Activated gamma-delta T cell (primary cell): ENCODE measurements at regions not wholly inside any gene's neighbourhood (a gene's known extent, or its start where the extent isn't known, plus 50 kb on each side); places are given as distances from the start of the nearest gene placed in this dataset.

Experiments used
- DNase-seq: peaks from one replicate; lab custom pipeline; 2025; lab: John Stamatoyannopoulos, UW

DNA sequence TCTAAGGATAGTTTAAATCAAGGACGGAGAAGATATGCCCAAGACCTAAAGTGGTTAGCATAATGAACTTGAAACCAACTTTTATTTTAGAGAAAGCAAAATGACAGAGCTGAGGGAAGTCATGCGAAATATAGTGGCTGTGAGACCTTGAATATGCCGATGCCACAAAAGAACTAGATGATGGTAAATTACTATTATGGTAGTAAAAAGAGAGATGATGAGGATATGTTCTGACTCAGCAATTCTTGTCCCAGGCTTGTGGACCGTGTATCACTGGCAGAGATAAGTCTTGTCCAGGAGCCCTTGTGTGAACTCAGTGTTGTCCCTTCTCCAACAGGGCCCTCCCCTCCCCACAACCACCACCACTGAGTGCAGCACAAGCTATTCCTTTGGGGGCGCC lies 1605.6 kb upstream of the TENM3 start:
- no peak for DNase-seq

DNA sequence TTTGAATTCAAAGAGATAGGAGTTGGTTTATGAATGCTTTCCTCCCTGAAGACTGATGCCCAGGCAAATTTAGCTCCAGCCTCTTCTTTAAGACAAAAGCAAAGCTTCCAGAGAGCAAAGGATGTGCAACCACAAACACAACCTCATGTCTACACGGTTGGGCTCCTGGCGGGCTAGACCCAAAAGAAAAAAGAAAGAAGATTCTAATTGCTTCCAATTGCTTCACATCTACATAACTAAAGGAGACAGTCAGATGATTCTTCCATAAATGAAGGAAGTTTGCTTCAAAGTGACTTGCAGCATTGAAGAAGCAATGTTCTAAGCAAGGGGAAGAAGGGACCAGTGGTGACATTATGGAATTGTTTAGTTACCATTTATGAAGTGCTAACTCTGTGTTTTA lies 1603.0 kb upstream of the TENM3 start:
- no peak for DNase-seq

DNA sequence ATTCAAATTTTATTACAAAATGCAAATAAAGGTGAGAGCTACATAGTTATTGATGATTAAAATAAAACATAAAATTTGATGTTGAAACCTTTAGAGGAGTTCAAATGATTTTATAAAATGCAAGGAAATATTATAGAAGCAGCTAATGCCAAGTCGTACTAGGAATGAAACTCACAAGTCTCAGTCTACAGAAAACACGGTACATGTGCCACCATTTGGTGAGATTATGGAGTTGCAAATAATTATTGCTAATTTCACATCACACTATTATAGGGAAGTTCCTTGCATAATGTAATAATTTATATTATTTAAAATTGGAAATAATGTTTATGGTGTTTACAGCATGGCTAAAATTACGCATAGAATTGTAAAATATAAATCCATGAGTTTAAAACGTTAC lies 1601.7 kb upstream of the TENM3 start:
- DNase-seq: no peak

DNA sequence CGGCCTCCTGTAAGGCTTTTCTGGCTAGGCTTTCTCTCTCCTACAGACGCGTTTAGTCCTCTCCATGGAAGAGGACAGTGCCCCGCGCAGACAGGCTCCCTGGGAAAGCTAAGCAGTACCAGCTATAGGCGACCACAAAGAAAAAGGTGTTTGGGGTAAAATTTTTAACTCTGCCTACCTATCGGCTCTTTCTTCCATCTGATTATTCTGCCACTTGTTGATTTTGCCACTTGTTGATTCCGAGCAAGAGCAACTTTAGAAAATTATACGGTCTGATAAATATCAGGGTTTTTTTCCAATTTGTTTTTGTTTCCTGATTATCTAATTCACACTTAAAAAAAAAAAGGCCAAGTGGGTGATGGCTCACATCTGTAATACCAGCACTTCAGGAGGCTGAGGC lies 1600.5 kb upstream of the TENM3 start:
- peak; percentile 0 for DNase-seq

DNA sequence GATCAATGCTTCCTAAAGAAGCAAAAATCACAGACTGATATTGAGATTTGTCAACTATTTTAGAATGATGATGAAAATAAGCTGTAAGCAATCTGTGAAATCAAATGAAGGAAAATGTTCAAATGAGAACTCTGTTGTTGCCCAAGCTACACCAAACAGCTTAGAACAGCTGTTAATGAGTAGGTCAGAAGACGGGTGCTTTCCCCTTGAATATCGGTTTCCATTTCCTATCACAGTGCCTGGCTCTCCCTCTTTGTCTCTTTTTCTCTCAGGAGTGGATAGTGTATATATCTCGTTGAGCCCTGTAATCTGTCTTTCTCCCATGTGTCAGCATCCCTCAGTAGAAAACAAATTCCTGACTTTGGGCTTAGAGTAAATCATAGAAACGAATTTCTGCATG lies 1592.9 kb upstream of the TENM3 start:
- DNase-seq: no peak

DNA sequence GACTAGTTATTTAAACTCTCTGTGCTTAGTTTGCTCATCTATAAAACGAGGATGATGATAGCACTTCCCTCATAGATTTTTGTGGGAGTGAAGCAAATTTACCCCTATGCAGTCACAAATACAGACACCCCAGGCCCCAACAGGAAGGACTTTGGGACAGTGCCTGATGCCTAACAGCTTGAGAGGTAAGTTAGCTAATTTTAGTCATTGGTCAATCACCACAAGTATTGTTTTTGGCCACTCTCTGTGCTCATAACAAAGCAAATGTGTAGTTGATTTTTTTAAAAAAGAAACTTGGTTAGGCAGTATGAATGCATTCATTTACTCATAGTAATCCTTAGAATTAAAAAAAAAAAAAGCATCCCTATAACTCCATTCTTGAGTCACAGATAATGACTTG lies 1590.7 kb upstream of the TENM3 start:
- DNase-seq: no peak

DNA sequence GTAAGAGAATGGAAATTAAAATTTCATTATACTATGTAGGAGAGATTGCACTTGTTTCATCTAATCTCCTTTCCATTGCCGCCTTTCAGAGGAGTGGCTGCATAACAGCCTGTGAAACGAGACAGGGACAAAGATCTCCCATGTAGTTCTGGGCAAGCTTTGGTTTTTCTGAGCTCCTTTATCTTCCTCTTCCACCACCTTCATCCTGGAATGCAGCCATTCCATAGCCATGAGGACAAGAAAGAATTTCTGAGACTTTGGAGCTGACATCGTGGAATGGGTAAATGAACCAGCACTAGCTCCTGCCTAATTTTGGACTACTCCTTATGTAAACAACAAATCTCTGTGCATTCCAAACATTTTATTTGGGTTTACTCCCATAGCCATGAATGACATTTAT lies 1587.3 kb upstream of the TENM3 start:
- DNase-seq: no peak

DNA sequence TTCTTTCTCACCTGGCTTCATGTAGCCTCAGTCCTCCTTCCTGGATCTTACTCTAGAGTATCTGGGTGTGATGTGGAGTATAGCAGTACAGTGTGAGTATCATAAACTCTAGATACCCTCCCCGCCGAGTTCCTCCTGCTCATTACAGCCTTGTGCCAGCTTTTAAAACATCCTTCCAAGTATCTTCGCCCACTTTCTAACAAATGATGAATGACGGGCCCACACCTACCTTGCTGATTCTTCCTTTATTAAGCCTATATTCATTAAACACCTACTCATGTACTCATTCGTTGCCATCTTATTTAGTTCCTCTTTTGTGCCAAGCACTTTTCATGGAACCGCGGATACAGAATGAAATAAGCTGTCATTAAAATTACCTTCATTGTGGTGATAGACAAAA lies 1585.3 kb upstream of the TENM3 start:
- no peak for DNase-seq

DNA sequence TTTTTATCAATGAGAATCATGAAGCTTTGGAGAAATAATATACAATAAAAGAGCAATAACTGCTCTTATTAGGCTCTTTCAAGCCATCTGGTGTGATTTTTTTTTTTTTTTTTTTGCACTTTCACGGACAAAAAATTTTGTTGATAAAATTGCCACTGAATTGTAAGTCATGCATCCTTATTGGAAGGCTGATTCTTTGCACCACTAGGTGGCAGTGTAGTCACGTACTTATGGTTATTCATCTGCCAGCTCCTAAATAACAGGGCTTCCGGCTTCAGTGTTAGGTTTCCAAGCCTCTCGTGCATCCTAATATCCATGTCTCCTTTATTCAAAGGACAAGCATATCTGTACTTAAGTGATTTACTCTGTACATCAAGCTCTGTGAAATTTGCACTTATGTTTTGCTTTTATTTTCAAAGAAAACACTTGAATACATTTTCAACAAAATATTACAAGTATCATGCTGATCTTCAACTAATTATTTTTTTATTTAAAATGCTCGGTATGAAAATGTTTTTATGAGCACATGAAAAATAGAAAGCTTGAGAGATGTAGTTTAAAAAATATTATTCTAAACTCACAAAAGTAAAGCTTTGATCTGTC lies 1578.3 kb upstream of the TENM3 start:
- DNase-seq: no peak

DNA sequence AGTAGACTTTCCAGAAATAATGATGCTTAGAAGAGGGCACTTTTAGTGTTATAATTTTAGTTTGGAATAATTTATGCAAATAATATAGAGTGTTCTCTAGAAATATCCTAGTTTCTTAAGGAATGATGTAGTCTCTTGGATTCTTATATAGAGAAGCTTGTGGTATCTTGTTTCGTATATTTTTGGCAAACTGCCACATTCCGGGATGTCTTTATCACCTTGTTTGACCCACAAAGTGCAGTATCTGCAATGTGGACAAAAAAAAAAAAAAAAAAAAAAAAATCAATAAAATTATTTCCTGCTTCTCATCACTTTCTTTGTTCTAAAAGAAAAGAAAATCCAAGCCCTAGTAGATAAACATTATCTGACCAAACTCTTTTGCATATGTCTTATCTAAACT lies 1577.7 kb upstream of the TENM3 start:
- no peak for DNase-seq

DNA sequence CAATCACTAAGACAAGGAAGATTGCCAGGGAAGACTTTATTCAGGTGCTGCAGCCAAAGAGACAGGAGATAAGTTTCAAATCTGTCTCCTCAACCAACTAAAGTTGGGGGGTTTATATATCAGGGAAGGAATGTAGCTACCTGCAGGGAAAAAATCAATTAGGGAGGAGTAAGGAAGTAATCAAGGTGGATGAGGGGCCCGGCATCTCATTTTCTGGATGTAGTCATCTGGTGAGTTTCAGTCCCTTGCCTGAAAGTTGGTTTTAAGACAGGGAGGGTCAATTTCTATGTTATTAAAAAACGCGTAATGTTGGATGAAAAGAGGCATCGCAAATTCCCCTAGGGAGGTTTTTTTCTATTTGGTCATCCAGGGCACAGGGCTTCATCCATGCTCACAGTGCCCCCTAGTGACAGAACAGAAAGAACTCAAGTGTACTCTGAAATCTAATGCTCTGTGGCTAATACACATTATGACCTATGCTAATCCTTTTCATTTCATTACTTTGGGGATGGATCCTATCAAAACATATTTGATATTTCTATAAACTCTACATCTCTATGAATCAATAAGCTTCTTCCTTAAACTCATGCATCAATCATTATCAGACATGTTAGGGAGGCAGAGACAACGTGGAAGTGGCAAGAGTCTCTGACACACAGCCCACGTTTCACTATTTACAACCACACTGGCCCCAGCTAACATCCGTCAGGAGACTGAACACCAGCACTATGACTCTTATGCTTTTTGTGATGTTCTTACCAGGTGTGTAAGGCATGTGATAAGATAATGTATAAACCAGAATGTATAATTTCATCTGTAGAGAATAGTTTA lies 1577.0 kb upstream of the TENM3 start:
- DNase-seq: no peak

DNA sequence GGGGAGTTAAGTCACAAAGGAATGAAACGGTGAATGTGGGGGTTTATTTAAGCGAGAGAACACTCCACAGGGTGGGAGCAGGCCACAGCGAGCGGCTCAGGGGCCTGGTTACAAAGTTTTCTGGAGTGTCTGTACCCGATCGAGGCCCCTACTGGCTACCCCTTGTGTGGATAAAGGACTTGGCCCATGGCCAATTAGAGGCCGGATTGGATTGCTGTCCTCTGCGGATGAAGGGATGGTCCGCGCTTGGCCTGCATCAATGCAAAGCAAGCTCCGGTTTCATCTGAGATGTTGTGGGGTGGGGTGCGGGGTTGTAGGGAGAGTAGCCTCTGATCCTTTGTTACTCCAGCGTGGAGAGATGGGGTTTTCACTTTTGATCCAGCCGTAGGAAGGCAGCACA lies 1574.5 kb upstream of the TENM3 start:
- no peak for DNase-seq

DNA sequence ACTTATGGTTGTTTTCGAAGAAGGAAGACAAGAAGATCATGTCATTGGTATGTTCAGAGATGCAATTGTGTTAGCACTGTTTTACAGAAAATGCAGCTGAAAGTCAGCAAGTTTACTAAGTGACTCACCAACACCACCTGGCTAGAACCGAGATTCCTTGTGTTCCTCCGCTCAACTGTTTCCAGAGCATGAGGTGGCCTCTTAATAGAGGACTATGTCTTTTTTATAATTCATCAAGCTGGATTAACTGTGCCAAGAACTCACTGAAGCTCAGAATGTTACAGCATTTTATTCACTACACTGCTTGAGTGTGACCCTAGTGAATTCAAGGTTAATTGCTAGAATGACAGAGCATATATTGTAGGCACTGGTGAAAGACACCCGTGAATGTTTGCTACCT lies 1573.5 kb upstream of the TENM3 start:
- DNase-seq: no peak

DNA sequence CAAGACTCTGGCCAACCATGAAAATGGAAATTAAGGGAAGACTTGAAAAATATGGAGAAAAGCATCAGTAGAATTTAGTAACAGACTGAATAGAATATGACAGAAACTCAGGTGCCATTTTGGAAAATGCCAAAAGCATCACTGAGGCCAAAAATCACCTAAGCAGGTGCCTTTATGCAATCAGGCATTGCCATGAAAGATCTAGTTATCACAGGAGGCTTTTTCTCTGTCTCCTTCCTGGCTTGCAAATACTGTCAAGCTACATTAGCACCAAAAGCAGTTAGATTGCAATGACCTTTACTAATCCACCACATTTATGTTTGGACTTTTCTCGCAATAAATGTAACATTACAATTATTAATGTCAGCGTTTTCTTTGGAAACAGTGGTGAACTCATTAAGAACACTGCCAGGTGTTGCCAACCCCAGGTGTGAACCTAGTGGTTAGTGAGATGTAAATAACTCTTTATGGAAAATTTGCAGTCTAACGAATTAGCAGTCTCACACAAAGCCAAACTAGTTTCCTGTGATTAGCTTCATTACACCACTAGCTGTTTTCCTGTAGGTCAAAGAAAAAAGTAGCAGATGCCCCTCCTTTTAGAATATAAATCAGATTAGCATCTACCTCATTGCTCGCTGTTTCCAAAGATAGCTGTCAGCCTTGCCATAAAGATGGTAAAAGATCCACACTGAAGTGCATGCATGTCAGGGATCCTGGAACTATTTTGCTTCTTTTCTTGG lies 1568.4 kb upstream of the TENM3 start:
- no peak for DNase-seq

DNA sequence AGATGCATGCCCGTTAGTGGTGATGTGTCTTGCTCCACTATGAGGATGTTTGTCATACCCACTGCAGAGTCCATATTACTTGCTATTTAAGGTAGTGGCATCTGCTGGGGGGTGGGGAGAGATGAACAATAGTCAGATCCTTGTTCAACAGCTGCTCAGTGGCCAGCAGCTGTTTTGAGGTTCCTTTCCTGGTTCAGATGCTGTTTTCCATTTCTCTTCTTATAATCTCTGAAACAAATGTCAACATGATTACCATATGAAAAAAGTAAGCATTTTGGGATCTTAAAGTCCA lies 1567.9 kb upstream of the TENM3 start:
- DNase-seq: no peak

DNA sequence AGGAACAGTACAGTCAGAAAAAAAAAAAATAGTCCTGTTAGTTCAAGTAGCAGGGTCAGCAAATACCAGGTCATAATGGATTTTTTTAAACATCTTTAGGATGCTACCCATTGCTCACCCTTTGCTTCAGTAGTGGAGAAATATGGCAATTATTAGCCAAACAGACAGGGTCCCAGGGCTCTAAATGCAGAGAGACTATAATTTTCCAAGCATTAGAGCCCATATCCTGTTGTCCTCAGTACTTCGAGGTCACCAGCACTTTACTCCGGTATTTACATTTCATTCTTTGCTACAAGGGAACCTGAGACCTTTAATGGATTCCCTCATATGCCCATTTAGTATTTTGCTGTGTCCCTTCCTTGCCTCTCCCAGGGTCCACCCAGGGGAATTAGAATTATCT lies 1562.9 kb upstream of the TENM3 start:
- DNase-seq: no peak

DNA sequence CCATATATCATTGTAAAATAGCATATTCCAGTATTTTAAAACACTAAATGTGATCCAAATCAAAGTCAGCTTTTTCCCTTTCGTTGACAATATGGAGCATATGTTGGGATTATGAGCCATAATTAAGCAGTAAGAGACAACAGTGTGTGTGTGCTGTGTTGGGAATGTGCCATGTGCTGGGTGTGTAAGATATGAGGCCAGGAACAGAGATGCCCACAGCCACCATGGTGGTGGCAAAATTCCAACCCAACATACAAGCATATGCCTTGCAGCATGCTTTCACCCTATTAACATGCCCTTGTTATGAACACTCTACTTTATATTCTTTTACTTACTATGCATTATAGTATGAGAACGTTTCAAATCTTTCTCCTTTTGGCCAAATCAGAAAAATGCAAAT lies 1560.4 kb upstream of the TENM3 start:
- DNase-seq: no peak

DNA sequence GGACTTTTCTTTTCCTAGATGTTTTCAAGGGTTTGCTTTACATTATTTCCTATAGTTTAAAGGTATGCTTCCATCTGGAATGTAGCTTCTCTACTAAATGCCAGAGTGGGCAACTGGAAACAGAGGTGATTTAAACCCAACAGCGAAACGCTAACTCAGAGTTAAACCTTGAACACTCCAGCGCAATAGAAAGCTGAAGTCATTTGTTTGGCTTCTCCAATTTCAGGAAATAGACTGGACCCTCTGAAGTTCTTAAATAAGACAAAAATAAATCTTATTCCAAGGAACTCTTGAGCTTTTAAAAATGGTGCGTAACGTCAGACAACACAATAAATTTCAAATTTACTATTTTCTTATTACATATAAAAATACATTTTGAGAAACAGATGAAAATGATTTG lies 1560.0 kb upstream of the TENM3 start:
- no peak for DNase-seq

DNA sequence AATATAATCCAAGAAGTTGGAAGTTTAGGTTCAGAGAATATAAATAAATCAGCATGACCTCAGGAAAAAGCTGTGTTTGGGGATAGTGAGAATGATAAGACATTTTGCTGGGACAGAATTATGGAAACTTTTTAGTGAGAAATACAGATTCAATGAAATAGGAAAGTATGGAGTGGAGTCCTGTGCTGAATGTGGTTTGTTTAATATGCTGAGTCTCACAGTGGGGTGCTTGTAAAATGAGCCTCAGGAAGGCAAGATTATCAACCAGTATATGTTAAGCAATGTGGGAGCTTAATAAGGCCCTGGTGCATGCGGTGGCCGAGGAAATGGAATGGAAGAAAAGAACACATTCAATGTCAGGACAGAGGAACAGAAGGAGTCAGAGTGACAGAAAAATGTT lies 1554.7 kb upstream of the TENM3 start:
- no peak for DNase-seq

DNA sequence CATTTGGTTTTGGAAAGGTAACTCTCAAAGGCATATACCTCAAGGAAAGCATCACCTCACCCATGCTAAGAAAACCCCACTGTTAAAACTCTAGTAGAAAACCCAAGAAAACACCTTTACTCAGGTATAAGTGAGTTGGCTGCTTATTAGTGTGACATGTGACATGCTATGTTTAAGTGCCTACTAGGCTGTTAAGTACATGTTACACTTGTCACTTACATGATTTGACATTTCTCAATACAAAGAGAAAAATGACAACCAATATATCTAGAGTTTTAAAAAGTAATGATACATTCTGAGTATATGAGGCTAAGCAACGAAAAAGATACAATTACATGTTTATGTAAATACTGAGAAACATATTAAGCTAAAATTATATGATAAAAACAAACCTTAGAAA lies 1548.3 kb upstream of the TENM3 start:
- no peak for DNase-seq

DNA sequence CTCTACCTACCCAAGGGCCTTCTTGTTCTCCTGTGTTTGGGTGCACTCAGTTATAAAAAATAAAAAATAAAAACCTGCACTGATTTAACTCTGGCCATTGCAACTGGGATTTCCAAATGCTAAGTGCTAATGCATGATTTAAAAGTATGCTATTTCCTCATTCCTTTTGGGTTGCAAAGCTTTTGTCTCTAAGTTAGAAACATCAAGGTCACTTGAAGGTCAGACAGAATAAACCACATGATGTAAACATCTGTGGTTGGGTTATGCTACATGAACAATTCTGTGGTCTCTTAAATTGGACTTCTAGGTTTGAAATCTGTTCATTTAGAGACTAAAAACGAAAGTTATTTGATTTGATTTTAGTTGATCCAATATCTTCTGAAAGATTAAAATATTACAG lies 1547.4 kb upstream of the TENM3 start:
- DNase-seq: no peak

DNA sequence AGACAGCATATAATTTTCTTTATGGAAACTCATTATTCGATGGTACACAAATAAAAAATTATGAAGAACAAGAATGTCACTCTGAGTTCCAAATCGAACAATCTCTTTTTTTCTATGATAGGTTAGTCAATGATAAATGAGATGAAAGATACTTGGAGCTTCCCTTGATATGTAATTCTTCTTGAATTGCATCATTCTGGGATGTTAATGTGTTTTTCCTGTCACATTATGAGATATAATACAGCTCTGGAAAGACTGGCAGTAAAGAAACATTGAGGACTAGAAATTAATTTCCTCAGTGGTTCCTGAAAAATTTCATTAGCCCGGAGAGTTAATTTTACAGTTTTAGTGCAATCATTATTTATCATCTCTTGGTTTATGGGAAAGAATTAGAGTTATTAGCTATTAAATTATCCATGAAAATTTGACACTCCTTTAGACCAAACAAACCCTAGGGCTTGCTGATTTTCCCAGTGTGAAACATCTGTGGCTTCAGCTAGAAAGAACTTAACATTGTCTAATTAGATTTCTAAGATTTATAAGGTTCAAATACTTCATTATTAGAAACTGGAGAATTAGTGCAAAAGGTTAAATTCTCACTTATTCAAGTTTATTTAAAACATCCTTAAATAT lies 1546.6 kb upstream of the TENM3 start:
- no peak for DNase-seq
